GM23338 (cell line): ENCODE measurements at regions not wholly inside any gene's neighbourhood (a gene's known extent, or its start where the extent isn't known, plus 50 kb on each side); places are given as distances from the start of the nearest gene placed in this dataset.
A peak's percentile ranks its signal among the peaks of the same experiment; 100 is the strongest.

Experiments used
- ATAC-seq: fragments of 200-7000 bp; cut with Tn5 transposase; 3 replicates; pipeline ENCODE4 v1.9.1; 2020
- DNase-seq: peaks from one replicate; pipeline ENCODE4 v3.0.0-alpha.2; 2015; ENCODE audit warnings: low spot score
- H2AFZ ChIP-seq: fragments of 200-600 bp; sonication (generic); 2 replicates; pipeline ENCODE4 v1.8.0; 2016; ENCODE audit warnings: antibody characterized with exemption, mild to moderate bottlenecking, moderate library complexity
- H3F3A ChIP-seq: fragments of 200-600 bp; sonication (generic); replicated peaks from 2 replicates; pipeline ENCODE4 v1.8.0; 2017; ENCODE audit warnings: antibody characterized with exemption, mixed run types, low read depth
- H3K27ac ChIP-seq: fragments of 200-600 bp; sonication (generic); 2 replicates; pipeline ENCODE4 v1.6.1; 2016; ENCODE audit warnings: low read depth
- H3K27me3 ChIP-seq: fragments of 200-600 bp; sonication (generic); 2 replicates; pipeline ENCODE4 v1.8.0; 2016; ENCODE audit warnings: mild to moderate bottlenecking, mixed run types, moderate library complexity; ENCODE audit not compliant: insufficient read depth
- H3K36me3 ChIP-seq: fragments of 200-600 bp; sonication (generic); 2 replicates; pipeline ENCODE4 v1.8.0; 2016; ENCODE audit warnings: mild to moderate bottlenecking; ENCODE audit not compliant: insufficient read depth
- H3K4me1 ChIP-seq: fragments of 200-600 bp; sonication (generic); 2 replicates; pipeline ENCODE4 v1.8.0; 2016; ENCODE audit warnings: mild to moderate bottlenecking, moderate library complexity; ENCODE audit not compliant: insufficient read depth
- H3K4me2 ChIP-seq: fragments of 200-600 bp; sonication (generic); 2 replicates; pipeline ENCODE4 v1.7.1; 2017; ENCODE audit warnings: mixed run types
- H3K4me3 ChIP-seq: fragments of 200-600 bp; sonication (generic); 2 replicates; pipeline ENCODE4 v1.6.1; 2016; ENCODE audit warnings: mixed run types
- H3K79me2 ChIP-seq: fragments of 200-600 bp; sonication (generic); replicated peaks from 2 replicates; pipeline ENCODE4 v1.8.0; 2017; ENCODE audit warnings: mild to moderate bottlenecking; ENCODE audit not compliant: insufficient read depth
- H3K9me2 ChIP-seq: fragments of 200-600 bp; sonication (generic); 2 replicates; pipeline ENCODE4 v1.8.0; 2017; ENCODE audit not compliant: insufficient read depth
- H4K20me1 ChIP-seq: fragments of 200-600 bp; sonication (generic); replicated peaks from 2 replicates; pipeline ENCODE4 v1.8.0; 2017; ENCODE audit warnings: mild to moderate bottlenecking; ENCODE audit not compliant: insufficient read depth
- H3K27ac Mint-ChIP-seq: 2 replicates; pipeline ENCODE4 v1.8.0; 2020; ENCODE audit warnings: inconsistent platforms, mild to moderate bottlenecking, moderate library complexity, mixed read lengths
- H3K27me3 Mint-ChIP-seq: 3 replicates; pipeline ENCODE4 v1.8.0; 2022; ENCODE audit warnings: low read depth, mild to moderate bottlenecking, moderate library complexity, mixed read lengths, inconsistent platforms; ENCODE audit not compliant: insufficient read depth, poor library complexity
- H3K36me3 Mint-ChIP-seq: 3 replicates; pipeline ENCODE4 v1.8.0; 2021; ENCODE audit warnings: low read depth, mild to moderate bottlenecking, inconsistent platforms, moderate library complexity, mixed read lengths
- H3K4me1 Mint-ChIP-seq: 3 replicates; pipeline ENCODE4 v1.8.0; 2020; ENCODE audit warnings: mild to moderate bottlenecking, inconsistent platforms, mixed read lengths
- H3K4me3 Mint-ChIP-seq: 3 replicates; pipeline ENCODE4 v1.8.0; 2021; ENCODE audit warnings: moderate library complexity, mild to moderate bottlenecking, inconsistent platforms, mixed read lengths
- H3K9me3 Mint-ChIP-seq: 3 replicates; pipeline ENCODE4 v1.8.0; 2020; ENCODE audit warnings: moderate library complexity, mild to moderate bottlenecking, inconsistent platforms, mixed read lengths
- CTCF ChIP-seq, 2 experiments: fragments of 200-600 bp in 1 of 2; sonication (generic) in 1 of 2; conservative IDR thresholded peaks; 2 replicates each; pipeline versions ENCODE4 v1.5.1 to v1.6.1; 2016 to 2017; ENCODE audit warnings: antibody characterized with exemption in 2 of 2, low read depth in 2 of 2, mild to moderate bottlenecking in 2 of 2, moderate library complexity in 1 of 2
- POLR2AphosphoS5 ChIP-seq: IDR thresholded peaks from 2 replicates; pipeline ENCODE4 v1.6.1; 2016; ENCODE audit warnings: antibody characterized with exemption, low read depth
- ZNF462 ChIP-seq: fragments of 250-450 bp; sonication (Bioruptor Pico); IDR thresholded peaks from 2 replicates; pipeline ENCODE4 v1.5.0; 2020; ENCODE audit warnings: mild to moderate bottlenecking, moderate library complexity

GRCh38 chr7:117993377-117994003, 120.2 kb upstream of the CTTNBP2 start:
- H3K27me3 ChIP-seq = no peaks in the 10 kb centered on the region
- no peak overlapping the region for H3K4me3 ChIP-seq
- no peaks in the 10 kb centered on the region for H3K4me1 ChIP-seq
- peaks cover 2% of the 10 kb centered on the region for H3K27me3 Mint-ChIP-seq
- no peaks in the 10 kb centered on the region for H3K36me3 Mint-ChIP-seq
- H3K27ac ChIP-seq = no peak overlapping the region
- H3F3A ChIP-seq = no peaks in the 10 kb centered on the region
- TF ChIP-seq POLR2AphosphoS5 = no peak
- peak; percentile 73 to 76 for TF ChIP-seq CTCF (conservative IDR thresholded peaks at IDR 0.05; ENCODE audit: low read depth in 2 of 2)
- peak; percentile 86 for TF ChIP-seq ZNF462 (CRISPR knock-in tag)
- H2AFZ ChIP-seq = no peak overlapping the region
- H3K27ac Mint-ChIP-seq = no peak overlapping the region
- ATAC-seq = peak; percentile 100
- H3K36me3 ChIP-seq = no peaks in the 10 kb centered on the region
- no peaks in the 10 kb centered on the region for H3K79me2 ChIP-seq
- no peak overlapping the region for H3K4me2 ChIP-seq
- peaks cover 22% of the 10 kb centered on the region for H3K4me1 Mint-ChIP-seq
- DNase-seq = peak; percentile 92
- H3K4me3 Mint-ChIP-seq = no peak overlapping the region
- H4K20me1 ChIP-seq = no peaks in the 10 kb centered on the region
- H3K9me2 ChIP-seq = peaks cover 17% of the 10 kb centered on the region; the same call in 1 of the 2 replicates
- H3K9me3 Mint-ChIP-seq = peaks cover 3% of the 10 kb centered on the region; the same call in 1 of the 3 replicates
